ENCODE measurements at regions not wholly inside any gene's neighbourhood (a gene's known extent, or its start where the extent isn't known, plus 50 kb on each side); places are given as distances from the start of the nearest gene placed in this dataset.

- TF ChIP-seq POLR2A (IDR thresholded peaks at IDR 0.05) = no peak
- TF ChIP-seq CTCF (IDR thresholded peaks at IDR 0.05) = no peak
- no peak for TF ChIP-seq POLR2AphosphoS5 (IDR thresholded peaks at IDR 0.05)
These were observed 283.5 kb upstream of the ACTRT1 start for GRCh38 chrX:128335671-128336070.

Data from prostate gland (tissue), 2 donors.